ENCODE measurements at regions not wholly inside any gene's neighbourhood (a gene's known extent, or its start where the extent isn't known, plus 50 kb on each side); places are given as distances from the start of the nearest gene placed in this dataset.

DNA sequence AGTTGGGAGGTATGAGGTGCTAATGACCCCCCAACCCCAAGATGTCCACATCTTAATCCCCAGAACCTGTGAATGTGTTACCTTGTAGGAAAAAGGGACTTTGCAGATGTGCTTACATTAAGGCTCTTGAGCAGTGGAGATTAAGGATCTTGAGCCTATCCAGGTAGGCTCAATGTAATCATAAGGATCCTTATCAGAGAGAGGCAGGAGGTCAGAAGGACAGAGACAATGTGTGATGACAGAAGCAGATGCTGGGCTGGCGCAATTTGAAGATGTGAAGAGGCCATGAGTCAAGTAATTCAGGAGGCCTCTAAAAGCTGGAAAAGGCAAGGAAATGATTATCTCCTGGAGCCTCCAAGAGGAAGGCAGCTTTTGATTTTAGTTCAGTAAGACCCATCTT lies 90.4 kb upstream of the MAX start:
- TF ChIP-seq SIN3A (IDR thresholded peaks at IDR 0.05; ENCODE audit: borderline replicate concordance, low read depth, low read length) = no peak
- TF ChIP-seq, protein P1, sequence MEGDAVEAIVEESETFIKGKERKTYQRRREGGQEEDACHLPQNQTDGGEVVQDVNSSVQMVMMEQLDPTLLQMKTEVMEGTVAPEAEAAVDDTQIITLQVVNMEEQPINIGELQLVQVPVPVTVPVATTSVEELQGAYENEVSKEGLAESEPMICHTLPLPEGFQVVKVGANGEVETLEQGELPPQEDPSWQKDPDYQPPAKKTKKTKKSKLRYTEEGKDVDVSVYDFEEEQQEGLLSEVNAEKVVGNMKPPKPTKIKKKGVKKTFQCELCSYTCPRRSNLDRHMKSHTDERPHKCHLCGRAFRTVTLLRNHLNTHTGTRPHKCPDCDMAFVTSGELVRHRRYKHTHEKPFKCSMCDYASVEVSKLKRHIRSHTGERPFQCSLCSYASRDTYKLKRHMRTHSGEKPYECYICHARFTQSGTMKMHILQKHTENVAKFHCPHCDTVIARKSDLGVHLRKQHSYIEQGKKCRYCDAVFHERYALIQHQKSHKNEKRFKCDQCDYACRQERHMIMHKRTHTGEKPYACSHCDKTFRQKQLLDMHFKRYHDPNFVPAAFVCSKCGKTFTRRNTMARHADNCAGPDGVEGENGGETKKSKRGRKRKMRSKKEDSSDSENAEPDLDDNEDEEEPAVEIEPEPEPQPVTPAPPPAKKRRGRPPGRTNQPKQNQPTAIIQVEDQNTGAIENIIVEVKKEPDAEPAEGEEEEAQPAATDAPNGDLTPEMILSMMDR (IDR thresholded peaks at IDR 0.05) = no peak

Data from SK-N-SH (cell line).